OCI-LY1 (cell line): ENCODE measurements at regions not wholly inside any gene's neighbourhood (a gene's known extent, or its start where the extent isn't known, plus 50 kb on each side); places are given as distances from the start of the nearest gene placed in this dataset.
"Not testable (repeated sequence)": the region's sequence is repeated elsewhere in the genome, so short reads cannot be mapped to it uniquely, and the experiment has no call there.

ENCODE experiments used
- H2AFZ ChIP-seq: fragments of 200-600 bp; sonication (generic), shearing (Covaris generic); 2 replicates; pipeline ENCODE4 v1.6.0; 2014; ENCODE audit warnings: antibody characterized with exemption, mild to moderate bottlenecking, low read length
- H3F3A ChIP-seq: fragments of 200-600 bp; sonication (generic), shearing (Covaris generic); 2 replicates; pipeline ENCODE4 v1.6.0; 2014; ENCODE audit warnings: mild to moderate bottlenecking, antibody characterized with exemption, low read length, moderate library complexity; ENCODE audit not compliant: insufficient read depth
- H3K27ac ChIP-seq: fragments of 200-600 bp; sonication (generic); 2 replicates; pipeline ENCODE4 v1.5.1; 2014; ENCODE audit warnings: low read length, mixed run types, mild to moderate bottlenecking, low read depth; ENCODE audit not compliant: poor library complexity, severe bottlenecking
- H3K27me3 ChIP-seq: fragments of 200-600 bp; sonication (generic); 2 replicates; pipeline ENCODE4 v1.6.0; 2014; ENCODE audit warnings: antibody characterized with exemption, mild to moderate bottlenecking, low read length, moderate library complexity; ENCODE audit not compliant: insufficient read depth
- H3K36me3 ChIP-seq: fragments of 200-600 bp; sonication (generic); 2 replicates; pipeline ENCODE4 v1.6.1; 2014; ENCODE audit warnings: mild to moderate bottlenecking, antibody characterized with exemption, low read length, moderate library complexity, mixed read lengths; ENCODE audit not compliant: insufficient read depth
- H3K4me1 ChIP-seq: fragments of 200-600 bp; sonication (generic); 2 replicates; pipeline ENCODE4 v1.5.1; 2014; ENCODE audit warnings: mild to moderate bottlenecking, low read length, moderate library complexity; ENCODE audit not compliant: insufficient read depth, severe bottlenecking
- H3K4me2 ChIP-seq: fragments of 200-600 bp; sonication (generic), shearing (Covaris generic); 2 replicates; pipeline ENCODE4 v1.6.1; 2014; ENCODE audit warnings: low read length
- H3K4me3 ChIP-seq: fragments of 200-600 bp; sonication (generic); 2 replicates; pipeline ENCODE4 v1.5.1; 2014; ENCODE audit warnings: low read length, low read depth, mild to moderate bottlenecking, mixed read lengths; ENCODE audit not compliant: poor library complexity, severe bottlenecking
- H3K79me2 ChIP-seq: fragments of 200-600 bp; shearing (Covaris generic); 2 replicates; pipeline ENCODE4 v1.6.1; 2016; ENCODE audit warnings: mixed run types, low read length, mixed read lengths; ENCODE audit not compliant: insufficient read depth
- H3K9ac ChIP-seq: fragments of 200-600 bp; sonication (generic), shearing (Covaris generic); 2 replicates; pipeline ENCODE4 v1.6.1; 2014; ENCODE audit warnings: mild to moderate bottlenecking, low read length, mixed read lengths
- H3K9me2 ChIP-seq: fragments of 200-600 bp; sonication (generic), shearing (Covaris generic); 2 replicates; pipeline ENCODE4 v1.6.1; 2014; ENCODE audit warnings: low read depth, mild to moderate bottlenecking, low read length, mixed read lengths
- H3K9me3 ChIP-seq: fragments of 200-600 bp; shearing (Covaris generic); 2 replicates; pipeline ENCODE4 v1.6.1; 2014; ENCODE audit warnings: low read length, mixed read lengths
- H4K20me1 ChIP-seq: fragments of 200-600 bp; sonication (generic), shearing (Covaris generic); 2 replicates; pipeline ENCODE4 v1.6.0; 2016; ENCODE audit warnings: mild to moderate bottlenecking, low read length; ENCODE audit not compliant: insufficient read depth
- EZH2 ChIP-seq: fragments of 200-600 bp; sonication (generic), shearing (Covaris generic); IDR thresholded peaks from 2 replicates; pipeline ENCODE4 v1.8.0; 2017; ENCODE audit warnings: borderline replicate concordance, mixed run types, mild to moderate bottlenecking, antibody characterized with exemption, low read length, moderate library complexity, mixed read lengths
- TF ChIP-seq, protein P1 (sequence below): fragments of 200-600 bp; sonication (generic), shearing (Covaris generic); IDR thresholded peaks from 2 replicates; pipeline ENCODE4 v1.5.1; 2017; ENCODE audit warnings: mild to moderate bottlenecking, antibody characterized with exemption, low read length, moderate library complexity, mixed read lengths

DNA sequence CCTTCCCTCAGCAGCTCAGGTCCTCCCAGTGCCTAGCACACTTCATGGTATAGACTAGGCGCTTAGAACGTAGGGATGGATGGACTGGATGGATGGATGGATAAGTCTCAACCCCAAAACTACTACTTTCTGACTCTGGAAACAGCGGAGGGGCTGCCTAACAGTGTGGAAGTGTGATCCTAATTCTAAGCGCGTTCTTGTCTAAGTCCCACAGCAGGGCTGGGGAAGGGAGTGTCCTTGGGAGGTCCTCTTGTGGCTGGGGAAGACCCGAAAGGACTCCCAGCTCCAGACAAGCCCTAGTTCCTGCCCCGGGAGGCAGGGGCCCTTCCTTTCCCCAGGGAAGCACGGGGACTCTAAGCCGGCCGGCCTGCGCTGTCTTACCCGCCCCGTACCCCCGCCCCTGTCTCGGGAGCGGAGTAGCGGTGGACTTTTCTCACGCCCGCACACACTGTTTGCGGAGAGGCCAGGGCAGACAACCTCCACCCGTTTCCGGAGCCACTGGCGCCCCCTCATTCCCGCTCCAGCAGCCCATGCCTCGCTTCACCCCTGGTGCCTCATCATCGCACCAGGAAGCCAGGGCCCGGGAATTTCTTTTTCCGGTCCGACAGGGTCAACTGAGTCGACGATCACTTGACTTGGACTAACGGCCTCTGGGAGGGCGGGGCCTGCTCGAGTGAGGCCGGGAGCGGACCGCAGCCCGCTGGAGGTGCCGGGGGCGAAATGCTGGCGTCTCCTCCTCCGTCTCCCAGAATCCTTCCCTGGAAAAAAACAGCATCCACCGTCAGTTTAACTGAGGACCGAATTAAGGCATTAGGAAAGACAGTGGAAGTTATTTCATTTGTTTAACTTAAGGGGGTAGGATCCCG lies 133.3 kb downstream of the TBC1D2B start:
- H3K9ac ChIP-seq: no peak overlapping the region
- H3F3A ChIP-seq: no peaks in the 10 kb centered on the region
- no peak for TF ChIP-seq EZH2
- TF ChIP-seq, protein P1, sequence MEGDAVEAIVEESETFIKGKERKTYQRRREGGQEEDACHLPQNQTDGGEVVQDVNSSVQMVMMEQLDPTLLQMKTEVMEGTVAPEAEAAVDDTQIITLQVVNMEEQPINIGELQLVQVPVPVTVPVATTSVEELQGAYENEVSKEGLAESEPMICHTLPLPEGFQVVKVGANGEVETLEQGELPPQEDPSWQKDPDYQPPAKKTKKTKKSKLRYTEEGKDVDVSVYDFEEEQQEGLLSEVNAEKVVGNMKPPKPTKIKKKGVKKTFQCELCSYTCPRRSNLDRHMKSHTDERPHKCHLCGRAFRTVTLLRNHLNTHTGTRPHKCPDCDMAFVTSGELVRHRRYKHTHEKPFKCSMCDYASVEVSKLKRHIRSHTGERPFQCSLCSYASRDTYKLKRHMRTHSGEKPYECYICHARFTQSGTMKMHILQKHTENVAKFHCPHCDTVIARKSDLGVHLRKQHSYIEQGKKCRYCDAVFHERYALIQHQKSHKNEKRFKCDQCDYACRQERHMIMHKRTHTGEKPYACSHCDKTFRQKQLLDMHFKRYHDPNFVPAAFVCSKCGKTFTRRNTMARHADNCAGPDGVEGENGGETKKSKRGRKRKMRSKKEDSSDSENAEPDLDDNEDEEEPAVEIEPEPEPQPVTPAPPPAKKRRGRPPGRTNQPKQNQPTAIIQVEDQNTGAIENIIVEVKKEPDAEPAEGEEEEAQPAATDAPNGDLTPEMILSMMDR: no peak
- no peak overlapping the region for H3K4me2 ChIP-seq
- no peaks in the 10 kb centered on the region for H3K27me3 ChIP-seq
- no peaks in the 10 kb centered on the region for H3K9me2 ChIP-seq
- no peaks in the 10 kb centered on the region for H3K4me1 ChIP-seq
- no peaks in the 10 kb centered on the region for H3K79me2 ChIP-seq
- H3K4me3 ChIP-seq: no peak overlapping the region
- H3K27ac ChIP-seq: no peak overlapping the region
- H2AFZ ChIP-seq: no peak overlapping the region
- H3K9me3 ChIP-seq: no peaks in the 10 kb centered on the region
- no peaks in the 10 kb centered on the region for H3K36me3 ChIP-seq
- no peaks in the 10 kb centered on the region for H4K20me1 ChIP-seq

GRCh38 chr15:77942611-77943211 lies 134.8 kb downstream of the TBC1D2B start:
- Histone ChIP-seq H3K9me3 (no peaks in the 10 kb centered on the region), H3K36me3 (no peaks in the 10 kb centered on the region), H3K4me1 (no peaks in the 10 kb centered on the region), H3K4me2 (no peak overlapping the region), H2AFZ (no peak overlapping the region), H3K9ac (no peak overlapping the region), H3K4me3 (no peak overlapping the region), H3K79me2 (no peaks in the 10 kb centered on the region), H4K20me1 (no peaks in the 10 kb centered on the region), H3K9me2 (no peaks in the 10 kb centered on the region), H3F3A (no peaks in the 10 kb centered on the region), H3K27ac (no peak overlapping the region), H3K27me3 (no peaks in the 10 kb centered on the region)
- no peak for TF ChIP-seq EZH2
- TF ChIP-seq, protein P1: no peak

DNA sequence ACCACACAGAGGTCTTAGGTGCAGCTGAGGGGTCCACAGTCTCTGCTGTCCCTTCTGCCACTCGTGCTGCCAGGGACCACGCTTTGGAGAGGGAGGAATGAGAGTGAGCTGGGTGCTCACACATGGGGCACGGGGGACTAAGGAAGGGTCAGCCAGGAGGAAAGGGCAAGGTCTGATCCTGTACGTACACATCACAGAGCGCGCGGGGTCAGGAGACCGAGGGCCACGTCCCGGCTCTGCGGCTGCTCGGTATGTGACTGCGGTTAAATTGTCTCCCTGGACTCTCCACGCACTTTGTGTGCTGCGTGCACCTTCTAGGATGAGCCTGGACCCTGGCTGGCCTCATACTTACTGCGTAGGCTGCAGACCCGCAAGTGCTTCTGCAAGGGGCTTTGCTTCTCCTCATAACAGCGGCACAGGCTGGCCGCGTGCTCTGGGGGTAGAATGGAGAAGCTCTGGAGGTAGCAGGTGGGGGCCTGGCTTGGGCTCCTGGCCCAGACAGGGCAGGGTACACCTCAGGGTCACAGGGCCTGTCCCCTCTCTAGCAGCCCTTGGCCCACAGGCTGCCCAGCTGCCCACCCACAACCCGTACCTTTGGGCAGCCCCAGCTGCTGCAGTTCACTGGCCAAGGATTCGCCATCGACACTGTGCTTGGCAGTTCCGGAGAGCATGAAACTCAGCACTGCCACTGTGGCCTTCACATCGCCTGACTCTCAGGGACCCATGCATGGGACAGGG lies 136.3 kb downstream of the TBC1D2B start:
- H2AFZ ChIP-seq, H3K4me3 ChIP-seq, H3K36me3 ChIP-seq, H3K9me3 ChIP-seq, H3K9ac ChIP-seq, H3K9me2 ChIP-seq, H3K79me2 ChIP-seq, H4K20me1 ChIP-seq, H3K27me3 ChIP-seq, H3K4me1 ChIP-seq, H3F3A ChIP-seq, H3K4me2 ChIP-seq, H3K27ac ChIP-seq: not testable (repeated sequence)
